ENCODE measurements at regions not wholly inside any gene's neighbourhood (a gene's known extent, or its start where the extent isn't known, plus 50 kb on each side); places are given as distances from the start of the nearest gene placed in this dataset.

DNA sequence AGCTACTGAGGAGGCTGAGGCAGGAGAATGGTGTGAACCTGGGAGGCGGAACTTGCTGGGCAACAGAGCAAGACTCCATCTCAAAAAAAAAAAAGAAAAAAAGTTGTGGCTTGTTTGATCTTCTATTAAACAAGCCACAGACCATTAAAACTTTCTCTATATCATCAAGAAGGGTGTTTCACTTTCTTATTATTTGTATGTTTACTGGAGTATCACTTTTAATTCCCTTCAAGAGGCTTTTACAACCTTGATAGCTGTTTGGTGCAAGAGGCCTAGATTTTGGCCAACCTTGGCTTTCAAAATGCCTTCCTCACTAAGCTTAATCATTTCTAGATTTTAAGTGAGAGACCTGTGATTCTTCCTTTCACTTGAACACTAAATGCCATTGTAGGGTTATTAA lies 339.1 kb downstream of the TSN start:
- H3K27ac ChIP-seq: no peak overlapping the region

DNA sequence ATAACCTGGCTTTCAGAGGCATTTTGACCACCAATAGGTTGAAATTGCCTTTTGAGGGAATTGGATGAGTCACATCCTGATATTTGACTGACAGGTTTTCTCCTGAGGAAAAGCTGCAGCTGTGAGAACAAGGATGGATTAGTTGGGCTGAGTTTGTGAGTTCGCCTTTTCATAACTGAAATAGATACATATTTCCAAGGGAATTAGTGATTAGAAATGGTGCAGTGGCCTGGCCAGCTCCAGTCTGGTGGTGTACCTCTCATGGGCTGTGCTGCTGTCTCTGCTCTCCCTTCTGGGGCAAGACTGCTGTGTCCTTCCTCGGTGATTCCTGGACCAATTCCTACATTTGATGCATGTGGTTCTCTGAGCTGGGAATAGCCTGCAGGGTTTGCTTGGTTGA lies 341.3 kb downstream of the TSN start:
- Histone ChIP-seq H3K4me3 (no peak overlapping the region), H3K4me1 (no peaks in the 10 kb centered on the region), H3K9me3 (no peaks in the 10 kb centered on the region), H3K27ac (no peak overlapping the region), H3K27me3 (no peaks in the 10 kb centered on the region), H3K36me3 (no peaks in the 10 kb centered on the region)
- TF ChIP-seq, protein P1, sequence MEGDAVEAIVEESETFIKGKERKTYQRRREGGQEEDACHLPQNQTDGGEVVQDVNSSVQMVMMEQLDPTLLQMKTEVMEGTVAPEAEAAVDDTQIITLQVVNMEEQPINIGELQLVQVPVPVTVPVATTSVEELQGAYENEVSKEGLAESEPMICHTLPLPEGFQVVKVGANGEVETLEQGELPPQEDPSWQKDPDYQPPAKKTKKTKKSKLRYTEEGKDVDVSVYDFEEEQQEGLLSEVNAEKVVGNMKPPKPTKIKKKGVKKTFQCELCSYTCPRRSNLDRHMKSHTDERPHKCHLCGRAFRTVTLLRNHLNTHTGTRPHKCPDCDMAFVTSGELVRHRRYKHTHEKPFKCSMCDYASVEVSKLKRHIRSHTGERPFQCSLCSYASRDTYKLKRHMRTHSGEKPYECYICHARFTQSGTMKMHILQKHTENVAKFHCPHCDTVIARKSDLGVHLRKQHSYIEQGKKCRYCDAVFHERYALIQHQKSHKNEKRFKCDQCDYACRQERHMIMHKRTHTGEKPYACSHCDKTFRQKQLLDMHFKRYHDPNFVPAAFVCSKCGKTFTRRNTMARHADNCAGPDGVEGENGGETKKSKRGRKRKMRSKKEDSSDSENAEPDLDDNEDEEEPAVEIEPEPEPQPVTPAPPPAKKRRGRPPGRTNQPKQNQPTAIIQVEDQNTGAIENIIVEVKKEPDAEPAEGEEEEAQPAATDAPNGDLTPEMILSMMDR (IDR thresholded peaks at IDR 0.05): no peak
- TF ChIP-seq POLR2AphosphoS5 (IDR thresholded peaks at IDR 0.05) (no peak), POLR2A (IDR thresholded peaks at IDR 0.05) (no peak), EP300 (IDR thresholded peaks at IDR 0.05) (no peak)
- WGBS, 2 donors (ENCODE audit: low coverage in 1 of 2): 39 to 75% methylated on average over 1 to 2 of the region's 2 CpGs
- ATAC-seq: no peak

More for the DNA sequence above, 339.1 kb downstream of the TSN start:
- H3K27me3 ChIP-seq: no peaks in the 10 kb centered on the region
- no peak overlapping the region for H3K4me3 ChIP-seq
- TF ChIP-seq EP300 (IDR thresholded peaks at IDR 0.05) (no peak), POLR2AphosphoS5 (IDR thresholded peaks at IDR 0.05) (no peak), POLR2A (IDR thresholded peaks at IDR 0.05) (no peak)
- no peak for ATAC-seq
- no peaks in the 10 kb centered on the region for H3K36me3 ChIP-seq
- no peaks in the 10 kb centered on the region for H3K4me1 ChIP-seq
- 83 to 100% methylated on average over 1 of the region's 1 CpG for WGBS, 2 donors (ENCODE audit: low coverage in 1 of 2)
- no peaks in the 10 kb centered on the region for H3K9me3 ChIP-seq

DNA sequence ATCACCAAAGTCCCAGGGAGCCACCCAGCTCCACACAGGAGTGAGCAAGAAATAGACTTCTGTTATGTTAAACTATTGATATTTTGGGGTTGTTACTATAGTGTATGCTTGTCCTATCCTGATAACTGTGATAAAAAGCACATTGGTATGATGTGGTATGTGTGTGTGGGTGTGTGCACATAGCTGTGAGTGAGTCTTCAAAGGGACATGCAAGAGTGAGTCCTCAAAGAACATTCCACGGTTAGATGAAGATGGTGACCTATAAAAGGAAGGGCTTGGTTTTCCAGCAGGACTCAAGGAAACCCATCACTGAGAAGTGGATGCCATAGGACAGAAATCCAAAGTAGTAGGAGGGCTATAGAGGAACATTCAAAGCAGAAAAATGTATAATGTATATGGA lies 342.9 kb downstream of the TSN start:
- WGBS, 2 donors (ENCODE audit: low coverage in 1 of 2): 80 to 91% methylated on average over 1 of the region's 1 CpG
- no peak for TF ChIP-seq POLR2A (IDR thresholded peaks at IDR 0.05)
- Histone ChIP-seq H3K27me3 (no peaks in the 10 kb centered on the region), H3K9me3 (no peaks in the 10 kb centered on the region), H3K36me3 (no peaks in the 10 kb centered on the region), H3K4me1 (no peaks in the 10 kb centered on the region), H3K4me3 (no peak overlapping the region), H3K27ac (no peak overlapping the region)
- no peak for ATAC-seq

DNA sequence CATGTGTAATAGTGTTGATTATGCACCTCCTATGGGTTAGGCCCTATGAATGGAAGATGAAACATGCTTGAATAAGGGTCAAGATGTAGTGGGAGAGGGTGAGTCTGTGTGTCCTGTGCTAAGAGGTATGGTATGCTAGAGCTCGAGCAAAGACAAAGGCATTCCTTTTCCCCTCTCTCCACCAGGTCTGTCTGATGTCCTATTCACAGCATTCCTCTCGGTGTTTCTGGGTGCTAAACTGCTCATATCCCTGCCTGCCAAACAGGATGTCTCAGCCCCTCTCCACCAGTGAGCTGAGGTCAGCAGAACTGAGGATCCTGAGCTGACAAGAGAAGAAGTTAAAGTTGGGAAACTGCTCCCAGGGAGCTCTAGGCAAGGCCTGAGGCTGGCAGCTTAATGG lies 344.9 kb downstream of the TSN start:
- H3K4me1 ChIP-seq: no peaks in the 10 kb centered on the region
- ATAC-seq: no peak
- H3K36me3 ChIP-seq: no peaks in the 10 kb centered on the region
- H3K27me3 ChIP-seq: no peaks in the 10 kb centered on the region
- H3K4me3 ChIP-seq: no peak overlapping the region
- WGBS, 2 donors (ENCODE audit: low coverage in 1 of 2): 53 to 88% methylated on average over 1 to 2 of the region's 2 CpGs
- TF ChIP-seq EP300 (IDR thresholded peaks at IDR 0.05): no peak
- TF ChIP-seq, protein P1 (IDR thresholded peaks at IDR 0.05): no peak
- TF ChIP-seq POLR2AphosphoS5 (IDR thresholded peaks at IDR 0.05): no peak
- no peak for TF ChIP-seq POLR2A (IDR thresholded peaks at IDR 0.05)
- H3K9me3 ChIP-seq: no peaks in the 10 kb centered on the region
- no peak overlapping the region for H3K27ac ChIP-seq

DNA sequence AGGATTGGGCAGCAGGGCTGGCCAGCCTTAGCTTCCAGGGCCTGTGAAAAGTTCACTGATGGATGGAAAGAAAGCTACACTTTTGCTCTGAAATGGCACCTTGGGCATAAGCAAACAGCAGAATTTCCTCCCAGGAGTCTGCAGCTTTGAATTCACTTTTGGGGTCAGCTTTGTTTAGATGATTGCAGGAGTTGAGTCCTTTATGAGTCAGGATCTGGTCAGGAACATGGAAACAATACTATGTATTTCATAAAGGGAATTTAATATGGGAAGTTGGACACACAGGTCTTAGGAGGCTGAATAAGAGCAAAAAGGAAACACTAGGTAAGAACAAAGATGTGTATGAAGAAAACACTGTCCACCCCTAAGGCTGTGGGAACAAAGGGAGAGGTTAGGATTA lies 345.3 kb downstream of the TSN start:
- Histone ChIP-seq H3K27ac (no peak overlapping the region), H3K9me3 (no peaks in the 10 kb centered on the region), H3K27me3 (no peaks in the 10 kb centered on the region), H3K36me3 (no peaks in the 10 kb centered on the region), H3K4me3 (no peak overlapping the region), H3K4me1 (no peaks in the 10 kb centered on the region)
- ATAC-seq: no peak
- TF ChIP-seq POLR2A (IDR thresholded peaks at IDR 0.05): no peak
- no peak for TF ChIP-seq POLR2AphosphoS5 (IDR thresholded peaks at IDR 0.05)
- no peak for TF ChIP-seq EP300 (IDR thresholded peaks at IDR 0.05)
- TF ChIP-seq, protein P1 (IDR thresholded peaks at IDR 0.05): no peak

DNA sequence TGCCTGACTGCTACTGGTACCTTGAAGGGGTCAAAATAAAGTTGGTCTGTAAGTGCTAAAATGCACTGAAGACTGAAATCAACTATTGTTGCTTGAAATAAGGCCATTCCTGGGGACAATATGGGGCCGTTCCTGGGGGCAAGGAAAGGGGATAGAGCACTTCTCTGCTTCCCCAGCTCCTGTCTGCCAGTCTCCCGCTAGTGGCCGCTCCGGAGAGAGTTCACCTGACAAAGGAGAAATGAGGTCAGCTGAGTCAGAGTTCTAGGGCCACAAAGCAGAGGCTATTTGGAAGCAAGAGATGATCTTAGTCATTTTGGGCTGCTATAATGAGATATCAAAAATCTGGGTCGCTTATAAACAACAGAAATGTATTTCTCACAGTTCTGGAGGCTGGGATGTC lies 345.9 kb downstream of the TSN start:
- H3K9me3 ChIP-seq: no peaks in the 10 kb centered on the region
- no peaks in the 10 kb centered on the region for H3K36me3 ChIP-seq
- H3K4me3 ChIP-seq: no peak overlapping the region
- TF ChIP-seq EP300 (IDR thresholded peaks at IDR 0.05): no peak
- no peak for TF ChIP-seq POLR2A (IDR thresholded peaks at IDR 0.05)
- TF ChIP-seq POLR2AphosphoS5 (IDR thresholded peaks at IDR 0.05): no peak
- TF ChIP-seq, protein P1 (IDR thresholded peaks at IDR 0.05): no peak
- H3K27ac ChIP-seq: no peak overlapping the region
- no peaks in the 10 kb centered on the region for H3K4me1 ChIP-seq
- ATAC-seq: no peak
- WGBS, 2 donors (ENCODE audit: low coverage in 1 of 2): 82 to 95% methylated on average over 5 of the region's 5 CpGs
- no peaks in the 10 kb centered on the region for H3K27me3 ChIP-seq

Measured in gastroesophageal sphincter (tissue), 4 donors.